C4-2B (cell line): ENCODE measurements at regions not wholly inside any gene's neighbourhood (a gene's known extent, or its start where the extent isn't known, plus 50 kb on each side); places are given as distances from the start of the nearest gene placed in this dataset.

ENCODE experiments used
- H3K27ac ChIP-seq: fragments of 450-650 bp; 2 replicates; pipeline ENCODE4 v1.5.1; 2017
- CTCF ChIP-seq: fragments of 450-650 bp; conservative IDR thresholded peaks from 2 replicates; pipeline ENCODE4 v1.5.1; 2017; ENCODE audit warnings: mild to moderate bottlenecking
- ZFX ChIP-seq: fragments of 450-650 bp; IDR thresholded peaks from 2 replicates; pipeline ENCODE4 v1.6.1; 2017

DNA sequence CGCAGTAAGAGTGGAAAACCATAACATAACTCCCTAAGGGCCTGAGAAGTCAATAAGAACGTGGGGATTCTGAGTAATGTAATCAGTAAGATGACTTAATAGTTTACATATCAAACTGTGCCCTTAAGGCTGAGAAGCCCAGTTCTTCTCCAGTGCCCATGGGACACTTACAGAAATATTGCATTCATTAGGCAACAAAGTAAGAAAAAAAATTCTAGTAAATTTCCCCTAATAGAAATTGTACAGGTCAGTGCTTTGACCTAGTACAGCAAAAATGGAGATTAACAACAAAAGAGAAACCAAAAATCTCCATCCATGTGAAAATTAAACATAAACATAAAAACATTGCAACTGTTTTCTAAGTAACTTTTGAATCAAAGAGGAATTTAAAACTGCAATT, 139.8 kb upstream of the HS6ST1 start:
- TF ChIP-seq CTCF (no peak), ZFX (no peak)
- no peak overlapping the region for H3K27ac ChIP-seq

DNA sequence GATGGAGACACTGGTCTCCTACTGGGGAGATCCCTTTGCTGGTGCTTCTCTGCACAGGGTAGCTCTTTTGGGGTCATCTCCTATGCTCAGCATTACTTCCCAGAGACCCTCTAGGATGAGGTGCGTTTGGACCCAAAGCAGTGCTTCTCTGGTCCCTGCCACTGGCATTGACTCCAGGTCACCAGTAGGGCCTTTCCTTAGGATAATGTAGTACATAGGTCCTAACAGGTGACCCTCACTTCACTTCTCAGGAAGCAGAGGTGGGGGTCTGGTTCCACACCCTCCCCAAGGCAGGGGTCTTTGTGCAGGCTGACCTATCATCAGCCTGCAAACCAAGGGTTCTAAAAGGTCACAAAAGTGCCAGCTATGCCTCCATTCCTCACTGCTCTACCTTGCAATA, 145.8 kb upstream of the HS6ST1 start:
- TF ChIP-seq CTCF (no peak), ZFX (no peak)
- no peak overlapping the region for H3K27ac ChIP-seq

DNA sequence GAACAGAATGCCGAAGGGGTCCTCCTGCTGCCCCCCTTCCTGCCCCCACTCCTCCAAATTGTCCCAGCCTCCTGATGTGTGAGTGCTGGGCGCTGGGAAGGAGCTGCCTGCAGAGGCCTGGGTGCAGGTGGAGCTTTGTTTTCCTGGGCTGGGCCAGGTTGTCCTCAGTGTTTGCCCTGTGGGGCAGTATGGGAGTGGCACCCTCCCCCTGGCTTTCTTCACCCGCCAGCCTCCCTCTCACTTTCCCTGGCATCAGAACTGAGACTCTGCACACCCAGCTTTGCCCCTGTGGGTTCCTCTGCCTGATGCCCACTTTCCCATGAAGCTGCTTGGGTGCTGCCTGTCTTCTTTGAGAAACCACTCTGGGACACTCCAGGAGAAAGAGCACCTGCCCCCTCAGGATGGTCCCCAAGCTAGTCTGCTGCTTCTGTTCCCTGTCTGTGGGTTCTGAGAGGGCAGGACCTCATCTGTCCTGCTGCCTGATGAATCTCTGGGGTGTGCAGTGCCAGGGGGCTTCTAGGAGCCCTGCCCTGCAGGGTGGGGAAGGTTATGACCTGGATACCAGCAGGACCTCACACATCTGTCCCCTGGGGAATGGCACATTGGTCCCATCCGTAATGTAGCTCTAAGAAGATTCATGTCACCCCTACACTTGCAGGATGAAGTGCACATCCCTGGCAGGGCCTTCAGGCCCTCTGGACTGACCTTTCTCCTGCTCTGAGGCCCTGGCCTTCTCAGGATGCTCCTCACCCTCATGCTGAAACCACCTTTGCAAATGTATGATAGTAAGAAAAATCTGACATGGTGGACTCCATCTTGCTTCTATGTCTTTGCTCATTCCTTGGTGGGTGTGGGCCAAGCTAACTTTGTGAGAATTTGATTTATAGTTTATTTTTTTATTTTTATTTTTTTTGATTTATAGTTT, 146.8 kb upstream of the HS6ST1 start:
- H3K27ac ChIP-seq: no peak overlapping the region
- TF ChIP-seq ZFX (no peak), CTCF (no peak)

GRCh38 chr2:128466376-128466775, 147.7 kb upstream of the HS6ST1 start:
- no peak overlapping the region for H3K27ac ChIP-seq
- TF ChIP-seq CTCF (no peak), ZFX (no peak)

DNA sequence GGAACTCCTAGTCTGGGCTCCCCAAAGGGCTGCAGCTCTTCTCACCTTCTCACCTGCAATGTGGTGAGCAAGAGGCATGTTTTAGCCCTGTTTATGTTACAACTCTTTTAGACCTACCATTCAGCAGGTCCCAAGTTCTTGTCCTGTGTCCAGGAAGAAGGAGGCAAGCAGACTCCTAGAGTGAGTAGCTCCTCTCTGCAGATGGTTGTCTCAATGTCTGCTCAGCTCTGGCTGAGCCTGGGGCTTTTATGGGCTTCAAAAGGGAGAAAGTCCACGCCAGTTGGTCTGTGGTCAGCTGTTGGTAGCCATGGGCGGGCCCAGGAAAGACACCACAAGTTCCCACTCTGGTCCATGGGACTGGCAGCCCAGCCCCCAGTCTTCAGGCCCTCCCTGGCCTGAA, 148.1 kb upstream of the HS6ST1 start:
- no peak for TF ChIP-seq CTCF
- no peak overlapping the region for H3K27ac ChIP-seq

DNA sequence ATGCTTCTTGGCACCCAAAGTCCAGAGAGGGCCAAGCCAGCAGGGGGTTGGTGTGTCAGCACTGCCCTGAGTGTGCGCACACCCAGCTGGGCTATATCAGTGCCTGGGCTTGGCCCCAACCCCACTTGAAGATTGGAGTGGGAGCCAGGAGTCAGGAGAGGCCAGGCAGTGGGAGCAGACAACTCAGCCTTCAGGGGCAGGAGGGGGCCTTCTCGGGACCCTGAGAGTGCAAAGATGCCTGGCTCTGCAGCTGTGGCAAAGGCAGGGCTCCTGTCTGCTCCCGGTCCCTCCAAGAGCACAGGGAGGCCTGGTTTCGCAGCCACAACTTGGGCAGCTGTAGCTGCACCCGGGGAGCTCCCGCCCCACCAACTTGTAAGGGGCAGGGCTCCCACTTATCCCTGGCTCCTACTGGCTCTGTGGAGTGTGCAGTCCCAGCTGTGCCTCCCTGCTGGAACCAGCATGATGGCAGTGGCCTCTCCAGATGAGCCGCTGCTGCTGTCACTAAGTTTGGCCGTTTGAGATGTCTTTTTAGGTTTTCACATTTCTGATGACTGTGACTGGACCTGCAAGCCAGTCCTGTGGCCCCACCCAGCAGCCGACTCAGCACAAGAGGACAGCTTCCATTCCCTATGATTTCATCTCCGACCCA, 148.8 kb upstream of the HS6ST1 start:
- no peak overlapping the region for H3K27ac ChIP-seq
- no peak for TF ChIP-seq ZFX
- TF ChIP-seq CTCF: no peak

GRCh38 chr2:128468186-128468920, 149.7 kb upstream of the HS6ST1 start:
- TF ChIP-seq CTCF (no peak), ZFX (no peak)
- H3K27ac ChIP-seq: no peak overlapping the region
